ENCODE measurements at regions not wholly inside any gene's neighbourhood (a gene's known extent, or its start where the extent isn't known, plus 50 kb on each side); places are given as distances from the start of the nearest gene placed in this dataset.

DNA sequence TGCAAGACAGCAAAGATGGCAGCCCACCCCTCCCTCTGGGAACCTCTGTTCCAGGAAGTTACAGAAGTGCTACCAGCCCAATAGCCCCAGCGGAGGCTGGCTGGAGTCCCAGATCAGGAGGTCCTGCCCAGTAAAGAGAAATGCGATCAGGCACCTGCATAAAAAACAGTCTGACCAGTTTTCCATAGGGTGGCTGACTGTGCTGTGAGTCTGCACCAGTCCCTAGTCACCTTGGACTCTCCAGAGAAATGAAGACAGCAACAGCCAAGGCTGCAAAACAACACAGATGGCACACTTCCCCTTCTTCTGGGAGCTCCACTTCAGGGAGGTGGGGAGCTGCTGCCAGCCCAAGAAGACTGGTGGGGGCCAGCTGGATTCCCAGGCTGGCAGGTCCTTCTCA, 265.5 kb upstream of the PCSK5 start:
- 0% methylated on average over 1 of the region's 2 CpGs for WGBS (ENCODE audit: low lambda C conversion rate)
- H3K27me3 ChIP-seq (ENCODE audit: insufficient read depth), result no peaks in the 10 kb centered on the region
- TF ChIP-seq, protein P1, sequence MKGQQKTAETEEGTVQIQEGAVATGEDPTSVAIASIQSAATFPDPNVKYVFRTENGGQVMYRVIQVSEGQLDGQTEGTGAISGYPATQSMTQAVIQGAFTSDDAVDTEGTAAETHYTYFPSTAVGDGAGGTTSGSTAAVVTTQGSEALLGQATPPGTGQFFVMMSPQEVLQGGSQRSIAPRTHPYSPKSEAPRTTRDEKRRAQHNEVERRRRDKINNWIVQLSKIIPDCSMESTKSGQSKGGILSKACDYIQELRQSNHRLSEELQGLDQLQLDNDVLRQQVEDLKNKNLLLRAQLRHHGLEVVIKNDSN (IDR thresholded peaks at IDR 0.05; ENCODE audit: borderline replicate concordance, low read depth), result no peak
- TF ChIP-seq, protein P2, sequence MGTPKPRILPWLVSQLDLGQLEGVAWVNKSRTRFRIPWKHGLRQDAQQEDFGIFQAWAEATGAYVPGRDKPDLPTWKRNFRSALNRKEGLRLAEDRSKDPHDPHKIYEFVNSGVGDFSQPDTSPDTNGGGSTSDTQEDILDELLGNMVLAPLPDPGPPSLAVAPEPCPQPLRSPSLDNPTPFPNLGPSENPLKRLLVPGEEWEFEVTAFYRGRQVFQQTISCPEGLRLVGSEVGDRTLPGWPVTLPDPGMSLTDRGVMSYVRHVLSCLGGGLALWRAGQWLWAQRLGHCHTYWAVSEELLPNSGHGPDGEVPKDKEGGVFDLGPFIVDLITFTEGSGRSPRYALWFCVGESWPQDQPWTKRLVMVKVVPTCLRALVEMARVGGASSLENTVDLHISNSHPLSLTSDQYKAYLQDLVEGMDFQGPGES (IDR thresholded peaks at IDR 0.05; ENCODE audit: low read depth, low read length), result no peak
- TF ChIP-seq FOSL2 (IDR thresholded peaks at IDR 0.05; ENCODE audit: borderline replicate concordance, low read depth) (no peak), MXI1 (IDR thresholded peaks at IDR 0.05; ENCODE audit: low read depth, low read length) (no peak), GABPA (IDR thresholded peaks at IDR 0.05; ENCODE audit: low read depth) (no peak), RXRA (IDR thresholded peaks at IDR 0.05; ENCODE audit: borderline replicate concordance, low read depth) (no peak), JUND (IDR thresholded peaks at IDR 0.05) (no peak), FOXJ3 (CRISPR knock-in tag; IDR thresholded peaks at IDR 0.05) (no peak), TCF12 (IDR thresholded peaks at IDR 0.05) (no peak), GATA2 (CRISPR knock-in tag; IDR thresholded peaks at IDR 0.05) (no peak), RAD21 (IDR thresholded peaks at IDR 0.05; ENCODE audit: low read length) (no peak), EZH2phosphoT487 (IDR thresholded peaks at IDR 0.05; ENCODE audit: borderline replicate concordance, low read depth) (no peak), RCOR1 (IDR thresholded peaks at IDR 0.05; ENCODE audit: low read length) (no peak), EP300 (IDR thresholded peaks at IDR 0.05; ENCODE audit: borderline replicate concordance in 1 of 2, low read depth in 1 of 2, low read length in 1 of 2) (no peak)
- TF ChIP-seq, protein P3, sequence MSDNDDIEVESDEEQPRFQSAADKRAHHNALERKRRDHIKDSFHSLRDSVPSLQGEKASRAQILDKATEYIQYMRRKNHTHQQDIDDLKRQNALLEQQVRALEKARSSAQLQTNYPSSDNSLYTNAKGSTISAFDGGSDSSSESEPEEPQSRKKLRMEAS (IDR thresholded peaks at IDR 0.05; ENCODE audit: low read depth), result no peak
- TF ChIP-seq, protein P4, sequence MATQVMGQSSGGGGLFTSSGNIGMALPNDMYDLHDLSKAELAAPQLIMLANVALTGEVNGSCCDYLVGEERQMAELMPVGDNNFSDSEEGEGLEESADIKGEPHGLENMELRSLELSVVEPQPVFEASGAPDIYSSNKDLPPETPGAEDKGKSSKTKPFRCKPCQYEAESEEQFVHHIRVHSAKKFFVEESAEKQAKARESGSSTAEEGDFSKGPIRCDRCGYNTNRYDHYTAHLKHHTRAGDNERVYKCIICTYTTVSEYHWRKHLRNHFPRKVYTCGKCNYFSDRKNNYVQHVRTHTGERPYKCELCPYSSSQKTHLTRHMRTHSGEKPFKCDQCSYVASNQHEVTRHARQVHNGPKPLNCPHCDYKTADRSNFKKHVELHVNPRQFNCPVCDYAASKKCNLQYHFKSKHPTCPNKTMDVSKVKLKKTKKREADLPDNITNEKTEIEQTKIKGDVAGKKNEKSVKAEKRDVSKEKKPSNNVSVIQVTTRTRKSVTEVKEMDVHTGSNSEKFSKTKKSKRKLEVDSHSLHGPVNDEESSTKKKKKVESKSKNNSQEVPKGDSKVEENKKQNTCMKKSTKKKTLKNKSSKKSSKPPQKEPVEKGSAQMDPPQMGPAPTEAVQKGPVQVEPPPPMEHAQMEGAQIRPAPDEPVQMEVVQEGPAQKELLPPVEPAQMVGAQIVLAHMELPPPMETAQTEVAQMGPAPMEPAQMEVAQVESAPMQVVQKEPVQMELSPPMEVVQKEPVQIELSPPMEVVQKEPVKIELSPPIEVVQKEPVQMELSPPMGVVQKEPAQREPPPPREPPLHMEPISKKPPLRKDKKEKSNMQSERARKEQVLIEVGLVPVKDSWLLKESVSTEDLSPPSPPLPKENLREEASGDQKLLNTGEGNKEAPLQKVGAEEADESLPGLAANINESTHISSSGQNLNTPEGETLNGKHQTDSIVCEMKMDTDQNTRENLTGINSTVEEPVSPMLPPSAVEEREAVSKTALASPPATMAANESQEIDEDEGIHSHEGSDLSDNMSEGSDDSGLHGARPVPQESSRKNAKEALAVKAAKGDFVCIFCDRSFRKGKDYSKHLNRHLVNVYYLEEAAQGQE (IDR thresholded peaks at IDR 0.05; ENCODE audit: low read depth, low read length), result no peak
- no peaks in the 10 kb centered on the region for H3K79me2 ChIP-seq (ENCODE audit: insufficient read depth)
- H3K36me3 ChIP-seq (replicated peaks in 1 of 2; ENCODE audit: control insufficient read depth in 1 of 2, insufficient read depth in 2 of 2, low read length in 1 of 2), result no peaks in the 10 kb centered on the region
- no peak overlapping the region for H3K27ac ChIP-seq (ENCODE audit: low read depth in 2 of 2, low read length in 1 of 2)
- H4K20me1 ChIP-seq (ENCODE audit: insufficient read depth), result no peaks in the 10 kb centered on the region
- no peaks in the 10 kb centered on the region for H3K9me3 ChIP-seq
- no peaks in the 10 kb centered on the region for H3K9me2 ChIP-seq
- H2AFZ ChIP-seq (ENCODE audit: low read depth), result no peak overlapping the region
- no peaks in the 10 kb centered on the region for H3K4me1 ChIP-seq (ENCODE audit: control insufficient read depth in 1 of 2, insufficient read depth in 2 of 2, low read depth in 1 of 2, low read length in 1 of 2)
- POLR2A ChIA-PET, result no interaction called here
- H3F3A ChIP-seq (replicated peaks; ENCODE audit: insufficient read depth), result no peaks in the 10 kb centered on the region
- H3K9ac ChIP-seq, result no peak overlapping the region
- no peak for DNase-seq
- H3K4me3 ChIP-seq (ENCODE audit: low read depth in 2 of 2, low read length in 1 of 2), result no peak overlapping the region
- CTCF ChIA-PET, result interaction anchor here (1.0 kb wide), 1 partner anchor 37 kb away, joined by 3 read pairs; no protein-coding TSS in a partner anchor
- H3K4me2 ChIP-seq, result no peak overlapping the region
